ENCODE measurements at regions not wholly inside any gene's neighbourhood (a gene's known extent, or its start where the extent isn't known, plus 50 kb on each side); places are given as distances from the start of the nearest gene placed in this dataset.

- TF ChIP-seq GATA2 (IDR thresholded peaks at IDR 0.05; ENCODE audit: low read depth, low read length) = no peak
- TF ChIP-seq GATA3 (IDR thresholded peaks at IDR 0.05; ENCODE audit: low read depth, low read length) = no peak
Observed at GRCh38 chr20:10927936-10928840, 254.4 kb upstream of the JAG1 start.

All from SH-SY5Y (cell line).